KBM-7 (cell line): ENCODE measurements at regions not wholly inside any gene's neighbourhood (a gene's known extent, or its start where the extent isn't known, plus 50 kb on each side); places are given as distances from the start of the nearest gene placed in this dataset.
"Not testable (repeated sequence)": the region's sequence is repeated elsewhere in the genome, so short reads cannot be mapped to it uniquely, and the experiment has no call there.

ENCODE experiments used
- DNase-seq: peaks from one replicate; pipeline ENCODE4 v3.0.0-alpha.2; 2015
- in situ Hi-C: fragments of 300-500 bp; cut with MboI; formaldehyde crosslinking; loops from 2 replicates; pipeline ENCODE4 v1.14.3; 2020; ENCODE audit warnings: low sequenced_read_pairs, low pct_unique_long_range_greater_than_20kb, mixed read lengths

- in situ Hi-C loops = no loop called here
- no peak for DNase-seq
Measured at GRCh38 chr5:124502551-124502950, 243.9 kb downstream of the ZNF608 start.

- in situ Hi-C loops, DNase-seq: not testable (repeated sequence)
Measured at GRCh38 chr5:124499818-124500217, 246.6 kb downstream of the ZNF608 start.

GRCh38 chr5:124496968-124497367 lies 249.5 kb downstream of the ZNF608 start:
- in situ Hi-C loops, DNase-seq: not testable (repeated sequence)

- in situ Hi-C loops = no loop called here
- DNase-seq = no peak
Measured at GRCh38 chr5:124494540-124495116, 251.8 kb downstream of the ZNF608 start.

- no peak for DNase-seq
- in situ Hi-C loops = no loop called here
Measured at GRCh38 chr5:124492444-124493224, 253.8 kb downstream of the ZNF608 start.

- DNase-seq, in situ Hi-C loops: not testable (repeated sequence)
Measured at GRCh38 chr5:124490315-124490714, 256.1 kb downstream of the ZNF608 start.

GRCh38 chr5:124481419-124481818 lies 265.0 kb downstream of the ZNF608 start:
- in situ Hi-C loops = no loop called here

GRCh38 chr5:124480964-124481363 lies 265.5 kb downstream of the ZNF608 start:
- DNase-seq = no peak
- in situ Hi-C loops = no loop called here

More at GRCh38 chr5:124481419-124481818, 265.0 kb downstream of the ZNF608 start:
- no peak for DNase-seq

GRCh38 chr5:124480022-124480421 lies 266.4 kb downstream of the ZNF608 start:
- DNase-seq = no peak
- in situ Hi-C loops = no loop called here

- no peak for DNase-seq
- in situ Hi-C loops = no loop called here
Measured at GRCh38 chr5:124478264-124478663, 268.2 kb downstream of the ZNF608 start.

GRCh38 chr5:124477577-124477976 lies 268.9 kb downstream of the ZNF608 start:
- in situ Hi-C loops = no loop called here
- no peak for DNase-seq

GRCh38 chr5:124477062-124477461 lies 269.4 kb downstream of the ZNF608 start:
- no peak for DNase-seq
- in situ Hi-C loops = no loop called here

GRCh38 chr5:124474528-124475215 lies 271.8 kb downstream of the ZNF608 start:
- no peak for DNase-seq
- in situ Hi-C loops = no loop called here

- DNase-seq = no peak
- in situ Hi-C loops = no loop called here
Measured at GRCh38 chr5:124468671-124469411, 277.6 kb downstream of the ZNF608 start.

GRCh38 chr5:124467745-124468144 lies 278.7 kb downstream of the ZNF608 start:
- in situ Hi-C loops = no loop called here
- DNase-seq = no peak

GRCh38 chr5:124466011-124466410 lies 280.4 kb downstream of the ZNF608 start:
- in situ Hi-C loops = no loop called here
- DNase-seq = no peak

- no peak for DNase-seq
- in situ Hi-C loops = no loop called here
Measured at GRCh38 chr5:124463851-124464250, 282.6 kb downstream of the ZNF608 start.

GRCh38 chr5:124462751-124463150 lies 283.7 kb downstream of the ZNF608 start:
- in situ Hi-C loops = no loop called here
- no peak for DNase-seq

- in situ Hi-C loops = no loop called here
- no peak for DNase-seq
Measured at GRCh38 chr5:124461941-124462340, 284.5 kb downstream of the ZNF608 start.

- DNase-seq = no peak
- in situ Hi-C loops = no loop called here
Measured at GRCh38 chr5:124461157-124461556, 285.3 kb downstream of the ZNF608 start.
